AG20443 (cell line): ENCODE measurements at regions not wholly inside any gene's neighbourhood (a gene's known extent, or its start where the extent isn't known, plus 50 kb on each side); places are given as distances from the start of the nearest gene placed in this dataset.
A peak's percentile ranks its signal among the peaks of the same experiment; 100 is the strongest.

ENCODE experiments used
- DNase-seq: peaks from one replicate; pipeline ENCODE4 v3.0.0; 2012; ENCODE audit warnings: low spot score, mixed read lengths

GRCh38 chr10:78274491-78274890 lies 240.8 kb downstream of the RPS24 start:
- no peak for DNase-seq

- no peak for DNase-seq
Measured at GRCh38 chr10:78276139-78276538, 242.5 kb downstream of the RPS24 start.

- no peak for DNase-seq
Measured at GRCh38 chr10:78277314-78278057, 243.8 kb downstream of the RPS24 start.

GRCh38 chr10:78278058-78278404 lies 244.4 kb downstream of the RPS24 start:
- DNase-seq = peak; percentile 89

- DNase-seq = no peak
Measured at GRCh38 chr10:78279756-78280155, 246.1 kb downstream of the RPS24 start.

- DNase-seq = no peak
Measured at GRCh38 chr10:78280604-78281003, 246.9 kb downstream of the RPS24 start.

GRCh38 chr10:78281627-78282026 lies 248.0 kb downstream of the RPS24 start:
- no peak for DNase-seq

GRCh38 chr10:78283069-78283682 lies 249.5 kb downstream of the RPS24 start:
- no peak for DNase-seq

- no peak for DNase-seq
Measured at GRCh38 chr10:78284381-78284780, 250.7 kb downstream of the RPS24 start.

GRCh38 chr10:78285226-78285625 lies 251.6 kb downstream of the RPS24 start:
- DNase-seq = no peak

- no peak for DNase-seq
Measured at GRCh38 chr10:78286186-78286585, 252.5 kb downstream of the RPS24 start.

GRCh38 chr10:78286668-78287067 lies 253.0 kb downstream of the RPS24 start:
- no peak for DNase-seq

- DNase-seq = no peak
Measured at GRCh38 chr10:78287618-78288017, 254.0 kb downstream of the RPS24 start.

- no peak for DNase-seq
Measured at GRCh38 chr10:78288663-78289062, 255.0 kb downstream of the RPS24 start.

- DNase-seq = no peak
Measured at GRCh38 chr10:78290131-78290750, 256.6 kb downstream of the RPS24 start.

GRCh38 chr10:78291722-78292121 lies 258.1 kb downstream of the RPS24 start:
- DNase-seq = no peak

GRCh38 chr10:78292250-78292981 lies 258.8 kb downstream of the RPS24 start:
- DNase-seq = no peak

GRCh38 chr10:78292982-78293865 lies 259.6 kb downstream of the RPS24 start:
- no peak for DNase-seq

GRCh38 chr10:78295242-78295641 lies 261.6 kb downstream of the RPS24 start:
- no peak for DNase-seq

GRCh38 chr10:78296785-78297184 lies 263.1 kb downstream of the RPS24 start:
- DNase-seq = no peak

- DNase-seq = no peak
Measured at GRCh38 chr10:78297997-78298396, 264.3 kb downstream of the RPS24 start.

GRCh38 chr10:78298835-78299234 lies 265.2 kb downstream of the RPS24 start:
- no peak for DNase-seq
